ENCODE measurements at regions not wholly inside any gene's neighbourhood (a gene's known extent, or its start where the extent isn't known, plus 50 kb on each side); places are given as distances from the start of the nearest gene placed in this dataset.

DNA sequence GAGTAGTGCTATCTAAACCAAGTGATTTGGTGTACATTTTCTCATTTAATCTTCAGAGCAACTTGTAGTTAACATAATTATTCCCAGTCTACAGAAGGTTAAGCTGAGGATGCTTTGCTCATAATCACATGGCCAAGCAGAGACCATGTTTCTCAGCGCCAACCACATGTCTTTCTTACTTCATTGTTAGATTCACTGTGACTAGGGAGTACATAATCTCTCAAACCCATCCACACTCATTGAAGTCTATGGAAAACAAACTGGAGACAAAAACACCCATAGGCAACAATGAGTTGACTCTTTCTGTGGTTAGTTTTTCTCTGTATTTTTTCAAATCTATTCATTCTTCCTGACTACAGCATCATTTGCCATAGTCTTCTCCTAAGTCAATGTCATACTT lies 281.7 kb upstream of the PTGER4 start:
- Histone ChIP-seq H3K27ac (ENCODE audit: low read length) (no peak overlapping the region), H3K27me3 (replicated peaks in 1 of 2; ENCODE audit: control insufficient read depth in 2 of 2, extremely low read depth in 1 of 2, insufficient read depth in 2 of 2, low read length in 1 of 2) (no peaks in the 10 kb centered on the region), H3K4me1 (ENCODE audit: control insufficient read depth in 1 of 2, extremely low read depth in 1 of 2, insufficient read depth in 2 of 2, low read length in 2 of 2) (peaks cover 3% of the 10 kb centered on the region in 2 experiments), H3K36me3 (ENCODE audit: control insufficient read depth in 2 of 2, extremely low read depth in 1 of 2, insufficient read depth in 1 of 2, low read length in 1 of 2) (no peaks in the 10 kb centered on the region), H3K9me3 (no peaks in the 10 kb centered on the region), H3K4me3 (ENCODE audit: control insufficient read depth in 1 of 2, extremely low read depth in 1 of 2, low read length in 1 of 2) (no peak overlapping the region)
- ChIA-PET CTCF (no interaction called here), POLR2A (no interaction called here)
- no peak for ATAC-seq (replicated peaks in 1 of 4)
- H3K9me3 Mint-ChIP-seq: no peaks in the 10 kb centered on the region
- H3K4me3 Mint-ChIP-seq: no peak overlapping the region
- WGBS (ENCODE audit: insufficient coverage): no CpG with 5 or more reads among the region's 1 CpG
- no peak overlapping the region for H3K27ac Mint-ChIP-seq
- no peak for DNase-seq
- H3K36me3 Mint-ChIP-seq: no peaks in the 10 kb centered on the region
- H3K4me1 Mint-ChIP-seq: peaks cover 14 to 33% (median 32%) of the 10 kb centered on the region in 3 donors
- no peaks in the 10 kb centered on the region for H3K27me3 Mint-ChIP-seq

DNA sequence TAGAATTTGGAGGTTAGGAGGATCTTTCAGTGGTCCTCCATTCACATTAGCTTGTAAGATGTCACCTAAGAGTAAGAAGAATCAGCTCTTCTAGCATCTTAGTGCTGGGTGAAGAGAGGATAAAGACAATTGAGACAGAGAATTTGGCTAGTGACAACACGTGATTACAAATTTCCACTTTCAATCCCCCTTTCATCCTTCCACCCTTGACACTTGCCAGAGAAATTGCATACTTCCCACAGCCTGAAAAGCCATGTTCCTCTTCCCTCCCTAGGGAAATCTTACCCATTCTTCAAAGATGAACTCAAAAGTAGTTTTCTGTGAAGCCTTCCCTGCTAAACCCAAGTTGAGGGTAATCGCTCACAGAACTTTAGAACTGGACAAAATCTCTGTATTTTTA lies 282.6 kb upstream of the PTGER4 start:
- H3K9me3 Mint-ChIP-seq: no peaks in the 10 kb centered on the region
- no peak overlapping the region for H3K27ac ChIP-seq (ENCODE audit: low read length)
- ChIA-PET CTCF (no interaction called here), POLR2A (interaction anchor here in 1 of 2 donors (1.0 kb wide), 1 partner anchor 12 kb away, joined by 3 read pairs; no protein-coding TSS in a partner anchor)
- no peaks in the 10 kb centered on the region for H3K36me3 Mint-ChIP-seq
- H3K4me1 ChIP-seq (ENCODE audit: control insufficient read depth in 1 of 2, extremely low read depth in 1 of 2, insufficient read depth in 2 of 2, low read length in 2 of 2): peaks cover 2 to 3% of the 10 kb centered on the region in 2 experiments
- H3K4me3 ChIP-seq (ENCODE audit: control insufficient read depth in 1 of 2, extremely low read depth in 1 of 2, low read length in 1 of 2): no peak overlapping the region
- 60% methylated on average over 1 of the region's 2 CpGs for WGBS (ENCODE audit: insufficient coverage)
- no peak for DNase-seq
- no peak overlapping the region for H3K4me3 Mint-ChIP-seq
- ATAC-seq (replicated peaks in 1 of 4): no peak
- no peak overlapping the region for H3K27ac Mint-ChIP-seq
- no peaks in the 10 kb centered on the region for H3K9me3 ChIP-seq
- H3K27me3 ChIP-seq (replicated peaks in 1 of 2; ENCODE audit: control insufficient read depth in 2 of 2, extremely low read depth in 1 of 2, insufficient read depth in 2 of 2, low read length in 1 of 2): no peaks in the 10 kb centered on the region
- no peaks in the 10 kb centered on the region for H3K36me3 ChIP-seq (ENCODE audit: control insufficient read depth in 2 of 2, extremely low read depth in 1 of 2, insufficient read depth in 1 of 2, low read length in 1 of 2)
- H3K4me1 Mint-ChIP-seq: peaks cover 15 to 30% (median 26%) of the 10 kb centered on the region in 3 donors
- no peaks in the 10 kb centered on the region for H3K27me3 Mint-ChIP-seq

- Histone ChIP-seq H3K4me1 (ENCODE audit: control insufficient read depth in 1 of 2, extremely low read depth in 1 of 2, insufficient read depth in 2 of 2, low read length in 2 of 2) (no peaks in the 10 kb centered on the region), H3K4me3 (ENCODE audit: control insufficient read depth in 1 of 2, extremely low read depth in 1 of 2, low read length in 1 of 2) (no peak overlapping the region), H3K36me3 (ENCODE audit: control insufficient read depth in 2 of 2, extremely low read depth in 1 of 2, insufficient read depth in 1 of 2, low read length in 1 of 2) (no peaks in the 10 kb centered on the region), H3K9me3 (no peaks in the 10 kb centered on the region), H3K27me3 (replicated peaks in 1 of 2; ENCODE audit: control insufficient read depth in 2 of 2, extremely low read depth in 1 of 2, insufficient read depth in 2 of 2, low read length in 1 of 2) (no peaks in the 10 kb centered on the region), H3K27ac (ENCODE audit: low read length) (no peak overlapping the region)
- Mint-ChIP-seq H3K9me3 (no peaks in the 10 kb centered on the region), H3K27ac (no peak overlapping the region), H3K4me1 (peaks cover 15 to 28% (median 25%) of the 10 kb centered on the region in 3 donors), H3K4me3 (no peak overlapping the region), H3K27me3 (no peaks in the 10 kb centered on the region), H3K36me3 (no peaks in the 10 kb centered on the region)
- DNase-seq (no peak), ATAC-seq (replicated peaks in 1 of 4) (no peak)
- ChIA-PET POLR2A (interaction anchor here in 1 of 2 donors (1.0 kb wide), 1 partner anchor 11 kb away, joined by 3 read pairs; no protein-coding TSS in a partner anchor), CTCF (no interaction called here)
- no CpG with 5 or more reads among the region's 1 CpG for WGBS (ENCODE audit: insufficient coverage)
These were observed 283.4 kb upstream of the PTGER4 start for GRCh38 chr5:40396317-40396716.

DNA sequence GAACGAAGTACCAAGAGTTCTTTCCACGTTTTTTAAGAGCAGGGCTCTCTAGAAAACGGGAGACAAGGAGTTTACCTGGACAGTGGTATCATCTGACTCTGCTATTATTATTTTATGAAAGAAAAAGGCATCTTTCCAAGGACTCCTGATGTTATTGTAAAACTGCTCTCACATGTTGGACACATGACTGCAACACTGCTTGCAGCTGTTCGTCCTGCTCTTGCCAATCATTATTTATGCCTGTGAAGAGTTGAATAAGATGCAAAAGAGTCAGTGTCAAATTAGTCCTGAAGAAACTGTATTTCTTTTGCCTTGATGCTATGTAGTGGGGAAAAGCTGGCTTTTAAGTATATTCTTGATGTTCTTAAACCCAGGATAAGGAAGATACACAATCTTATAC lies 284.5 kb upstream of the PTGER4 start:
- H3K27me3 ChIP-seq (replicated peaks in 1 of 2; ENCODE audit: control insufficient read depth in 2 of 2, extremely low read depth in 1 of 2, insufficient read depth in 2 of 2, low read length in 1 of 2): no peaks in the 10 kb centered on the region
- ATAC-seq (replicated peaks in 1 of 4): no peak
- Mint-ChIP-seq H3K4me1 (peaks cover 21 to 32% (median 30%) of the 10 kb centered on the region in 3 donors), H3K4me3 (no peak overlapping the region), H3K27me3 (no peaks in the 10 kb centered on the region), H3K9me3 (no peaks in the 10 kb centered on the region), H3K27ac (no peak overlapping the region), H3K36me3 (no peaks in the 10 kb centered on the region)
- no peak for DNase-seq
- H3K9me3 ChIP-seq: no peaks in the 10 kb centered on the region
- no peak overlapping the region for H3K27ac ChIP-seq (ENCODE audit: low read length)
- WGBS (ENCODE audit: insufficient coverage): 82% methylated on average over 2 of the region's 4 CpGs
- POLR2A ChIA-PET: interaction anchor here in 1 of 2 donors (0.6 kb wide), 1 partner anchor 226 kb away, joined by 3 read pairs; no protein-coding TSS in a partner anchor
- H3K4me3 ChIP-seq (ENCODE audit: control insufficient read depth in 1 of 2, extremely low read depth in 1 of 2, low read length in 1 of 2): no peak overlapping the region
- H3K4me1 ChIP-seq (ENCODE audit: control insufficient read depth in 1 of 2, extremely low read depth in 1 of 2, insufficient read depth in 2 of 2, low read length in 2 of 2): peaks cover 0 to 4% of the 10 kb centered on the region in 2 experiments
- CTCF ChIA-PET: no interaction called here
- H3K36me3 ChIP-seq (ENCODE audit: control insufficient read depth in 2 of 2, extremely low read depth in 1 of 2, insufficient read depth in 1 of 2, low read length in 1 of 2): no peaks in the 10 kb centered on the region

GRCh38 chr5:40394698-40395097 lies 285.0 kb upstream of the PTGER4 start:
- CTCF ChIA-PET: no interaction called here
- H3K27ac ChIP-seq (ENCODE audit: low read length): no peak overlapping the region
- H3K4me3 ChIP-seq (ENCODE audit: control insufficient read depth in 1 of 2, extremely low read depth in 1 of 2, low read length in 1 of 2): no peak overlapping the region
- H3K27me3 Mint-ChIP-seq: no peaks in the 10 kb centered on the region
- DNase-seq (no peak), ATAC-seq (replicated peaks in 1 of 4) (no peak)
- H3K27ac Mint-ChIP-seq: no peak overlapping the region
- H3K36me3 ChIP-seq (ENCODE audit: control insufficient read depth in 2 of 2, extremely low read depth in 1 of 2, insufficient read depth in 1 of 2, low read length in 1 of 2): no peaks in the 10 kb centered on the region
- H3K9me3 Mint-ChIP-seq: no peaks in the 10 kb centered on the region
- H3K4me3 Mint-ChIP-seq: no peak overlapping the region
- H3K9me3 ChIP-seq: no peaks in the 10 kb centered on the region
- no peaks in the 10 kb centered on the region for H3K36me3 Mint-ChIP-seq
- peaks cover 0 to 7% of the 10 kb centered on the region in 2 experiments for H3K4me1 ChIP-seq (ENCODE audit: control insufficient read depth in 1 of 2, extremely low read depth in 1 of 2, insufficient read depth in 2 of 2, low read length in 2 of 2)
- 100% methylated on average over 1 of the region's 4 CpGs for WGBS (ENCODE audit: insufficient coverage)
- peaks cover 27 to 38% (median 35%) of the 10 kb centered on the region in 3 donors for H3K4me1 Mint-ChIP-seq
- no peaks in the 10 kb centered on the region for H3K27me3 ChIP-seq (replicated peaks in 1 of 2; ENCODE audit: control insufficient read depth in 2 of 2, extremely low read depth in 1 of 2, insufficient read depth in 2 of 2, low read length in 1 of 2)
- POLR2A ChIA-PET: no interaction called here

DNA sequence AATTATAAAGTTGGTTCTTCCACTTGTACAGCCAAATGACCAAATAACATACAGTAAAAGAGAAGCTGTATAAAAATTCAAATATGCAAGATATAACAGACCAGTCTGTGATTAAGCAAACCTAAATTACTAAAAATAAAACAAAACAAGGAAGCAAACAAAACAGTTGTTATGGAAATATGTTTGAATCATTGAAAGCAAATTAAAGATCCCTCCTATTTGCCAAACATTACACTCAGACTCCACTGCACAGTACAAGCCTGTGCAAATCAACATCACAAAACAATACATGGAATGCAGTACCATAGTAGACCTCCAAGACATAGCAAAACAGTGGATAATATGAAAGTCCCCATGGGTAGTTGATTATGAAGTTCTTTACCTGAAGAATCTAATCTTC lies 288.1 kb upstream of the PTGER4 start:
- ATAC-seq (replicated peaks in 1 of 4): peak in 1 of 4 experiments; percentile 61
- Histone ChIP-seq H3K4me3 (ENCODE audit: control insufficient read depth in 1 of 2, extremely low read depth in 1 of 2, low read length in 1 of 2) (no peak overlapping the region), H3K36me3 (ENCODE audit: control insufficient read depth in 2 of 2, extremely low read depth in 1 of 2, insufficient read depth in 1 of 2, low read length in 1 of 2) (no peaks in the 10 kb centered on the region), H3K9me3 (no peaks in the 10 kb centered on the region), H3K27me3 (replicated peaks in 1 of 2; ENCODE audit: control insufficient read depth in 2 of 2, extremely low read depth in 1 of 2, insufficient read depth in 2 of 2, low read length in 1 of 2) (no peaks in the 10 kb centered on the region), H3K27ac (ENCODE audit: low read length) (no peak overlapping the region), H3K4me1 (ENCODE audit: control insufficient read depth in 1 of 2, extremely low read depth in 1 of 2, insufficient read depth in 2 of 2, low read length in 2 of 2) (peaks cover 0 to 22% of the 10 kb centered on the region in 2 experiments)
- Mint-ChIP-seq H3K36me3 (no peaks in the 10 kb centered on the region), H3K9me3 (no peaks in the 10 kb centered on the region), H3K4me3 (no peak overlapping the region), H3K27me3 (no peaks in the 10 kb centered on the region), H3K27ac (no peak overlapping the region), H3K4me1 (peaks cover 32 to 50% (median 44%) of the 10 kb centered on the region in 3 donors)
- CTCF ChIA-PET: interaction anchor here in 1 of 2 donors (1.0 to 1.9 kb wide), 3 partner anchors 11 to 292 kb away, joined by 3 to 4 read pairs (median 4); no protein-coding TSS in a partner anchor
- DNase-seq: no peak
- POLR2A ChIA-PET: interaction anchor here in 1 of 2 donors (0.6 kb wide), 1 partner anchor 288 kb away, joined by 3 read pairs; the partner anchor contains the start of gene PTGER4

All from T-cell (primary cell).